ENCODE measurements at regions not wholly inside any gene's neighbourhood (a gene's known extent, or its start where the extent isn't known, plus 50 kb on each side); places are given as distances from the start of the nearest gene placed in this dataset.

DNA sequence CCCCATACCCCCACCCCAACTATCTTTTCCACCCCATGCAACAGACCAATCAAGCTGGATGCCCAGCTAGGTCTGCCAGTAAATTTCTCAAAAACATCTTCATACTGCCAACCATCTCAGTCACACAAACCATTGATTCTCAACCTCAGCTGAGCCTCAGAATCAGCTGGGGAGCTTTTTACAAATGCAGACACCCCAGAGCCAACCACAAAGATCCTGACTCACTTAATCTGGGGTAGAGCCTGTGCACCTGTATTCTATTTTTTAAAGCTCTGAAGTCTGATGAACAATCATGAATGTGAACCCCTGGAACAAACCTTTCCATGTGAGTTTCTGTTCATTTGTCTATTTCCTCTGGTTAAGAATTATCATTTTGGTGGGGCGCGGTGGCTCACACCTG, 66.0 kb downstream of the ZNF281 start:
- ATAC-seq (ENCODE audit: low read depth), result no peak
- H4K20me1 ChIP-seq (ENCODE audit: control insufficient read depth, insufficient read depth, low read length, poor library complexity, severe bottlenecking), result no peaks in the 10 kb centered on the region

More for the DNA sequence above, 66.0 kb downstream of the ZNF281 start:
- Histone ChIP-seq H3K4me3 (ENCODE audit: control extremely low read depth in 1 of 5, extremely low read depth in 1 of 5, insufficient read depth in 1 of 5, low read depth in 2 of 5, low read length in 4 of 5) (no peak overlapping the region), H3K9me3 (ENCODE audit: control extremely low read depth in 1 of 3, control insufficient read depth in 2 of 3, insufficient read depth in 1 of 3, low read length in 2 of 3) (no peaks in the 10 kb centered on the region), H3K4me2 (replicated peaks; ENCODE audit: low read depth, low read length, poor library complexity, severe bottlenecking) (no peak overlapping the region), H3K27ac (ENCODE audit: low read length in 2 of 2) (no peak overlapping the region), H3K79me2 (ENCODE audit: control insufficient read depth, insufficient read depth, low read length) (no peaks in the 10 kb centered on the region), H3K27me3 (replicated peaks in 1 of 4; ENCODE audit: control extremely low read depth in 1 of 4, control insufficient read depth in 3 of 4, insufficient read depth in 4 of 4, low read length in 3 of 4) (no peaks in the 10 kb centered on the region), H3K36me3 (replicated peaks in 1 of 2; ENCODE audit: control extremely low read depth in 1 of 2, control insufficient read depth in 1 of 2, extremely low read depth in 1 of 2, insufficient read depth in 2 of 2, low read length in 1 of 2) (no peaks in the 10 kb centered on the region), H3K9ac (ENCODE audit: low read length) (no peak overlapping the region), H2AFZ (ENCODE audit: insufficient read depth, low read depth, low read length, poor library complexity, severe bottlenecking) (no peak overlapping the region), H3K4me1 (ENCODE audit: control insufficient read depth in 2 of 2, insufficient read depth in 2 of 2, low read length in 2 of 2) (no peaks in the 10 kb centered on the region)
- TF ChIP-seq CTCF (IDR thresholded peaks at IDR 0.05) (no peak), EZH2 (IDR thresholded peaks at IDR 0.05; ENCODE audit: borderline replicate concordance, insufficient read depth, low read depth, low read length, poor library complexity, severe bottlenecking) (no peak)
- Mint-ChIP-seq H3K9me3 (ENCODE audit: insufficient read depth) (no peaks in the 10 kb centered on the region), H3K4me3 (no peak overlapping the region), H3K27ac (no peak overlapping the region), H3K4me1 (peaks cover 4% of the 10 kb centered on the region), H3K27me3 (no peaks in the 10 kb centered on the region)
- POLR2A ChIA-PET, result no interaction called here
- intact Hi-C loops (cut with micrococcal nuclease), result no loop called here
- no CpG with 5 or more reads among the region's 2 CpGs for WGBS (ENCODE audit: insufficient coverage)
- CTCF ChIA-PET, result no interaction called here
- no peak for DNase-seq
